HEK293 (cell line): ENCODE measurements at regions not wholly inside any gene's neighbourhood (a gene's known extent, or its start where the extent isn't known, plus 50 kb on each side); places are given as distances from the start of the nearest gene placed in this dataset.

Source experiments
- CTCF ChIP-seq: fragments of 450-650 bp; formaldehyde crosslinking; IDR thresholded peaks from 2 replicates; pipeline ENCODE4 v1.5.1; 2016; ENCODE audit warnings: missing biosample characterization, missing genetic modification characterization
- ELK4 ChIP-seq: IDR thresholded peaks from 2 replicates; pipeline ENCODE4 v1.6.1; 2011; ENCODE audit warnings: mild to moderate bottlenecking, low read depth, low read length, borderline replicate concordance
- KLF1 ChIP-seq: fragments of 450-650 bp; formaldehyde crosslinking; IDR thresholded peaks from 2 replicates; pipeline ENCODE4 v1.5.1; 2016; ENCODE audit warnings: missing biosample characterization, missing genetic modification characterization
- KLF17 ChIP-seq: fragments of 450-650 bp; formaldehyde crosslinking; IDR thresholded peaks from 2 replicates; pipeline ENCODE4 v1.5.1; 2016; ENCODE audit warnings: missing biosample characterization, missing genetic modification characterization
- RBAK ChIP-seq: fragments of 450-650 bp; formaldehyde crosslinking; IDR thresholded peaks from 2 replicates; pipeline ENCODE4 v1.5.1; 2016; ENCODE audit warnings: missing biosample characterization, missing genetic modification characterization
- REST ChIP-seq: fragments of 450-650 bp; formaldehyde crosslinking; IDR thresholded peaks from 2 replicates; pipeline ENCODE4 v1.5.1; 2016; ENCODE audit warnings: missing biosample characterization, missing genetic modification characterization
- SETDB1 ChIP-seq: IDR thresholded peaks from one replicate; pipeline ENCODE4 v1.6.1; 2017; ENCODE audit warnings: mild to moderate bottlenecking, low read length, moderate library complexity, mixed read lengths; ENCODE audit not compliant: insufficient read length
- YY1 ChIP-seq: fragments of 450-650 bp; formaldehyde crosslinking; IDR thresholded peaks from 2 replicates; pipeline ENCODE4 v1.5.1; 2018; ENCODE audit warnings: missing biosample characterization, missing genetic modification characterization
- ZBTB8A ChIP-seq: fragments of 450-650 bp; formaldehyde crosslinking; IDR thresholded peaks from 2 replicates; pipeline ENCODE4 v1.5.1; 2016; ENCODE audit warnings: missing biosample characterization, missing genetic modification characterization
- ZNF112 ChIP-seq: fragments of 450-650 bp; formaldehyde crosslinking; IDR thresholded peaks from 2 replicates; pipeline ENCODE4 v1.5.0; 2017; ENCODE audit warnings: missing biosample characterization, missing genetic modification characterization
- ZNF155 ChIP-seq: fragments of 450-650 bp; formaldehyde crosslinking; IDR thresholded peaks from 2 replicates; pipeline ENCODE4 v1.5.1; 2016; ENCODE audit warnings: missing biosample characterization, missing genetic modification characterization
- ZNF184 ChIP-seq: fragments of 450-650 bp; IDR thresholded peaks from 2 replicates; pipeline ENCODE4 v1.5.1; 2018; ENCODE audit warnings: missing biosample characterization, mild to moderate bottlenecking, missing genetic modification characterization
- ZNF433 ChIP-seq: fragments of 450-650 bp; formaldehyde crosslinking; IDR thresholded peaks from 2 replicates; pipeline ENCODE4 v1.5.1; 2016; ENCODE audit warnings: missing biosample characterization, missing genetic modification characterization, low read depth
- ZNF791 ChIP-seq: fragments of 450-650 bp; formaldehyde crosslinking; IDR thresholded peaks from 2 replicates; pipeline ENCODE4 v1.5.1; 2016; ENCODE audit warnings: missing biosample characterization, missing genetic modification characterization

- no peak for TF ChIP-seq KLF1 (tag by site-specific recombination)
- no peak for TF ChIP-seq SETDB1
- no peak for TF ChIP-seq REST (tag by site-specific recombination)
- no peak for TF ChIP-seq CTCF (tag by site-specific recombination)
- TF ChIP-seq YY1 = no peak
- TF ChIP-seq KLF17 (tag by site-specific recombination) = no peak
- TF ChIP-seq ELK4 = no peak
- no peak for TF ChIP-seq ZBTB8A (tag by site-specific recombination)
- no peak for TF ChIP-seq ZNF433 (tag by site-specific recombination)
- TF ChIP-seq RBAK = no peak
- TF ChIP-seq ZNF791 (tag by site-specific recombination) = no peak
- no peak for TF ChIP-seq ZNF155 (tag by site-specific recombination)
- TF ChIP-seq ZNF184 = no peak
- TF ChIP-seq ZNF112 = no peak
Observed at GRCh38 chr3:182276512-182276911, 516.8 kb upstream of the ATP11B start.
